ENCODE measurements at regions not wholly inside any gene's neighbourhood (a gene's known extent, or its start where the extent isn't known, plus 50 kb on each side); places are given as distances from the start of the nearest gene placed in this dataset.
A peak's percentile ranks its signal among the peaks of the same experiment; 100 is the strongest.

- no peak for TF ChIP-seq CTCF (IDR thresholded peaks at IDR 0.05; ENCODE audit: control insufficient read depth, insufficient read depth, low read depth, low read length, missing control alignments)
- no peak for DNase-seq (ENCODE audit: low read depth)
- H3K4me3 ChIP-seq (ENCODE audit: control insufficient read depth, low read depth, low read length): no peak overlapping the region
Observed at GRCh38 chr6:130514712-130515111, 148.9 kb downstream of the TMEM200A start.

GRCh38 chr6:130515306-130515705 lies 149.5 kb downstream of the TMEM200A start:
- no peak for DNase-seq (ENCODE audit: low read depth)
- no peak for TF ChIP-seq CTCF (IDR thresholded peaks at IDR 0.05; ENCODE audit: control insufficient read depth, insufficient read depth, low read depth, low read length, missing control alignments)
- H3K4me3 ChIP-seq (ENCODE audit: control insufficient read depth, low read depth, low read length): no peak overlapping the region

GRCh38 chr6:130516604-130517003 lies 150.8 kb downstream of the TMEM200A start:
- H3K4me3 ChIP-seq (ENCODE audit: control insufficient read depth, low read depth, low read length): no peak overlapping the region
- no peak for DNase-seq (ENCODE audit: low read depth)
- TF ChIP-seq CTCF (IDR thresholded peaks at IDR 0.05; ENCODE audit: control insufficient read depth, insufficient read depth, low read depth, low read length, missing control alignments): no peak

DNA sequence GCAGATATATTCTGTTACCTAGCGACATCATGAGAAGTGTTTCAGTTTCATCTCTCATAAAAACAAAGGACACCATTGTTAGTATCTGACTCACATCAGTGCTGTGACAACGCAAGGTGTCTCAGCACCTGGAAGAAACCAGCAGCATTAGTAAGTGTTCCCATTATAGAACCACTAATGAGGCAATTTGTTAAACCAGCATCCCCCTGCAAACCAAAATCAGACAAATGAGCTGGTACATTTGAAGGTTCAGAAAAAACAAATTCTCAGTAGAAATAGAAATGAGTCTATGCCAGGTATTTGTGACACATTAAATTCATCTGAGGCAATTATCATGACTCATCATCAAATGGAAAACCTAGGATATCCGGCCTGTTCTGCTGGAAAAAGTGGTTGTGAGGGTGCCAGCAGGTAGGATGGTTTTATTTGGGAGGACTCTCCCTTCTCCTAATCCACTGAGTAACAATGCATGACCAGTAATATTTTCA lies 151.7 kb downstream of the TMEM200A start:
- no peak for TF ChIP-seq CTCF (IDR thresholded peaks at IDR 0.05; ENCODE audit: control insufficient read depth, insufficient read depth, low read depth, low read length, missing control alignments)
- H3K4me3 ChIP-seq (ENCODE audit: control insufficient read depth, low read depth, low read length): no peak overlapping the region
- DNase-seq (ENCODE audit: low read depth): no peak

DNA sequence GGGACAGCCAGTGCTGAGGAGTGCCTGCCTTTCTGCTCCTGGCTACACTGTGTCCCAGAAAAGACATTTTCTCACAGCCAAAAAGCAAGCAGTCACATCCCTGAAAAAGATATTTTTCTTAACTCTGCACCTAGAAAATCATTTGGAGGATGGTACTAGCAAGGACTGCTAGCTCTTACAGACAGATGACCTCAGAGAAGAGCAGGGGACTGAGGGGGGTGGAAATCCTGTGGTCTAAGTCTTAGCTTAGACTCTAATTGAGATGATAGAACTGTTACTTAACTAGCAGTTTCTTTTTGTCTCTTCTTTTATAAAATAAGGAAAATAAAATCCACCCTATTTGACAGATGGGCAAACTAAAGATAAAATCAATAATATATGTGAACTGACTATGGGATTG lies 152.8 kb downstream of the TMEM200A start:
- no peak overlapping the region for H3K4me3 ChIP-seq (ENCODE audit: control insufficient read depth, low read depth, low read length)
- no peak for DNase-seq (ENCODE audit: low read depth)
- TF ChIP-seq CTCF (IDR thresholded peaks at IDR 0.05; ENCODE audit: control insufficient read depth, insufficient read depth, low read depth, low read length, missing control alignments): no peak

DNA sequence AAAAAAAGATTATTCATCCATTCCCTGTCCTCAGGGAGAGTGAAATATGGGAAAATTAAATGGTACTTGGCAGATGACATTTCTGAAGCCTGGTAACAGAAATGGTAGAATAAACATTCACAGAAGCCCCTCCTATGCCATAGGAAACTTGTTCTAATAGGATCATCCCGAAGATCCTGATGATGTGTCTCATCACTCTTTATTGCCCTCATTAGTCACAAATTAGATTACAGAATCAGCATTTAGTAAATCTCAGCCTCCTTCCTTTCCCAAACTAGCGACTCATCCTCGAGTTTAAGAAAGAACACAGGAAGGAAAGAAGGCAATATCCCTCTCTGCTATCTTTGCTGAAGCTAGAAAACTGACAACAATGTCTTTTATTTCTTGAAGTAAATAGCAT lies 154.4 kb downstream of the TMEM200A start:
- peak; percentile 14 for DNase-seq (ENCODE audit: low read depth)
- no peak overlapping the region for H3K4me3 ChIP-seq (ENCODE audit: control insufficient read depth, low read depth, low read length)
- TF ChIP-seq CTCF (IDR thresholded peaks at IDR 0.05; ENCODE audit: control insufficient read depth, insufficient read depth, low read depth, low read length, missing control alignments): no peak

- H3K4me3 ChIP-seq (ENCODE audit: control insufficient read depth, low read depth, low read length): no peak overlapping the region
- DNase-seq (ENCODE audit: low read depth): no peak
- no peak for TF ChIP-seq CTCF (IDR thresholded peaks at IDR 0.05; ENCODE audit: control insufficient read depth, insufficient read depth, low read depth, low read length, missing control alignments)
Observed at GRCh38 chr6:130520801-130521200, 155.0 kb downstream of the TMEM200A start.

All from AG09309 (cell line).